Eye (tissue), 1 donor: ENCODE measurements at regions not wholly inside any gene's neighbourhood (a gene's known extent, or its start where the extent isn't known, plus 50 kb on each side); places are given as distances from the start of the nearest gene placed in this dataset.

Source experiments
- DNase-seq: peaks from one replicate; pipeline ENCODE4 v3.0.0-alpha.2; 2015

DNA sequence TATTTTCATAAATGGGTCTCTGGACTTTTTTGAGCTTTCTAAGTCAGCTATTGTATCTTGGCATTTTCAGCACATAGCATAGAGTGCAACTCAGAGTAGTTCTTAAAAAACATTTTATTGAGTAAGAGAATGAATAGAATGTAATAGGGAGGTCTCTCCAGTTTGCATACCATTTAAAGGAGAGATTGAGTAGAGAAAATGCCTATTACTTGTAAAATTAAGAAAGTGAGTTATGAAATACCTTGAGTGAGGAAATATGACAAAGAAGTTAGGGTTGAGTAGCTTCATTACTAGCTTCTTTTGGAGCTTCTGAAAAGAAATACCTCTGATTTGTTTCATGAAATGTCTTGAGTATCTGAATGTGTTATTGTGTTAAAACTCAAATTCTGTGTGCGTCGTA is 140.0 kb downstream of the AASDHPPT start:
- no peak for DNase-seq

DNA sequence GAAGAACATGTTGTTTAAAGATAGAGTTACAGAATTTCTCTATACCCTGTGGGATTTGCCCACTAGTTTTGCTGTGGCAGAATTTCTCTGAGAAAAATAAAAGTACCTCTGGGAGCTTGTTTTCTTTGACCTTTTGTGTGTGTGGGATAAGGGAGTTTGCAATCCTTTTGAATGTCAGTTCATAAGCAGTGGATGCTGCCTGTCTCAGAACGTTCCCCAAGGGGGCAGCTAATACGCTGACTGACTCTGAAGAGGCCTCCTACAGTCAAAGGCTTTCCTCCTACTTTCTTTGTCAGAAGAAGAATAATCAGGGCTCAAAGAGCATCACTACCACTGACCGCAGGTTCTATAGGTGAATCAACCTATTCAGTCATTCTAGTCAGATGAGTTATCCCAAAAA is 140.6 kb downstream of the AASDHPPT start:
- DNase-seq, result peak; percentile 29

DNA sequence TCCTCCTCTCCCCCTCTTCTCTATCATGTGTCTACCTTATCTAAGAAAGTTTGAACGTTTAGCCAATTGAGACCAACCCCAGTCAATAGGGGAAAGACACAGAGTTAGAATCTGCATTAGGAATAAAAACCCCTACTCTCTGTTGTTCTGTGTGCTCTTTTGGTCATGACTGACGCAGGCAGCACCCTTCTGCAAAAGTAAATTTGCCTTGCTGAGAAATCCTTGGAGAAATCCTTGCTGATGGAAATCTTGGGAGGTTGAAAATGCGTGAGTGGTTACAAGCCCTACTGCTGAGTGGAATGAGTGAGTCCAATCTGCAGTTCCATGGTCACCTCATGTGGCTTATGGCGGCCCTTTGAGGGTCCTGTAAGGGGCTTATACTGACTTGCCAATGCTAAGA is 145.2 kb downstream of the AASDHPPT start:
- DNase-seq, result no peak

DNA sequence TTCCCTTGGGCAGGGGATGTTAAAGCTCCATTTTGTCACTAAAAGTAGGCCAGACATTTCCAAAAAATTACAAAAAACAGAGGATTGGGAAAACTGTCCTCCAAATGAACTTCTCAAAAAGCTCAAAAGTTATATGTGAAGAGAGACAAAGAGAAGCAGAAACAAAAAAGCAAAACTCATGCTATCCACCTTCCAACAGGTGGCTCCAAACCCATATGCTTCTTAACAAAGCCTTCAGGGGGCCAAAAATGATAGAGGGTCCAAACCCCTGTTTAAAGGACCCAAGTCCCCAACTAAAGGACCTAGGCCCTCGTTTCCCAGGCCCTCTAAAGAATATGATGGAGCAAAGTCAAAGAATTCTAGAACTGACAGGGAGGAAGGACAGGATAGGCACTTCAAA is 146.7 kb downstream of the AASDHPPT start:
- no peak for DNase-seq

DNA sequence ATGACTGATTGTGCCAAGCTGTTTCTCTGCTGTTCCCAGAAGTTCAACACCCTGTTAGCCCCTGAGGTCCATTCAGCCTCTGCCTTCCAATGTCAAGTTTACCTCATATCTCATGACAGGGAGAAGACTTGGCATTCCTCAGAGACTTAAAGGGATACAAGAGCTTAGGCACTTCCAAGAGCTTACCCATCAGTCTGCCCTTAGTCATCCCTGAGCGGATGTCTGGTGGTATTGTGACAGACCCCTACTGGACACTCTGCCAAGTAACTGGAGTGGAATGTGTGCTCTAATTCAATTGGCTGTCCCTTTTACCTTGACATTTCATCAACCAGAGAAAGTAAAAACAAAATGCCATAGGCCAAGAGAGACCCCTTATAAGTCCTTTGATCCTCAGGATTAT is 151.5 kb downstream of the AASDHPPT start:
- no peak for DNase-seq

DNA sequence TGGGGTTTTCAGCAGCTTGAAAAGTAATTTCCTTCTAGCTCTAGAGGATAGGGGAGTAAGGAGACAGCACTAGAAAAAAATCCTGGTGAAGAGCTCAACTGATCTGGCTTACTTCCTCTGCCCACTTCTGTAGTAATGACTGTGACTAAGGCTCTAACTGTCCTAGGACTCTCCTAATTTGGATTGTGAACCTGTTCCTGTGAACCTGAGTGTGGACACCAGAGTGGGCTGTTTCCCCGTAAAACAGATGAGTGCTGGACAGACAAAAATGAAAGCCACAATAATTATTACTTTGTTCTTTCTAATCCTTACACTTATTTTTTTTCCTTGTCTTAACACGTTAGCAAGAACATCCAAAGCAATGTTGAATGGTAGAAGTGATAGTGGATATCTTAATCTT is 154.1 kb downstream of the AASDHPPT start:
- no peak for DNase-seq

DNA sequence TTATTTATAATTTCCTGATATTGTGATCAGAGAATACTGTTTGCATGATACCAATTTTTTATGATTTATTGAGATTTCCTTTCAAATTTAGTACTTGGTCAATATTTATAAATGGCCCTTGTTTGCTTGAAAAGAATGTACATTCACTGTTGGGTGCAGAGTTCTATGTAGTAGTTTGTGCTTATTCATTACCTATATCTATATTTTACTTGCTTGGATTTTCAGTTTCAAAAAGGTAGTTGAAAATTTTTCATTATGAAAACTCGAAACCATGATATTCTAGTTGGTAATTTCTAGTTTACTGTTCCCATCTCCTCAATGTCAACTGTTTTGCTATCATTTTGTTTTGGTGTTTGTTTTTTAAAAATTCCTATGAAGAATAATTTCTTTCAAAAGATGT is 155.7 kb downstream of the AASDHPPT start:
- no peak for DNase-seq

DNA sequence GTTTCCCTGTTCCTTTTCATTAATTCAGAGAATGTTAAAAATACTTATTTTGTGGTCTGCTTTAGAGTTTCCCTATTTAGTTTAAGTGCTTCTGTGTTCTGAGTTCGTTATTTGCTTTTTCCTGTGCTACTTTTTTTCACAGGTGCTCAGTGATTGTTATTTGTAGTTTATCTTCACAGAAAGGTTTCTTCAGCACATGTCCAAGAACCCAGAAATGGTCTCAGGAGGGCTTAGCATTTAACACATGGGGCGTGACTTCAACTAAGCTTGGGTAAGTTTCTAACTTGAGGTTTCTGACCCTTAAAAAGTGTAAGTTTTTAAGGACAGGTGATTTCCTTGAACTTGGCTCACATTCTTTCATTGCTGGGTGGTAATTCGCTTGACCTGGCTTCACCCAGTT is 157.3 kb downstream of the AASDHPPT start:
- no peak for DNase-seq

DNA sequence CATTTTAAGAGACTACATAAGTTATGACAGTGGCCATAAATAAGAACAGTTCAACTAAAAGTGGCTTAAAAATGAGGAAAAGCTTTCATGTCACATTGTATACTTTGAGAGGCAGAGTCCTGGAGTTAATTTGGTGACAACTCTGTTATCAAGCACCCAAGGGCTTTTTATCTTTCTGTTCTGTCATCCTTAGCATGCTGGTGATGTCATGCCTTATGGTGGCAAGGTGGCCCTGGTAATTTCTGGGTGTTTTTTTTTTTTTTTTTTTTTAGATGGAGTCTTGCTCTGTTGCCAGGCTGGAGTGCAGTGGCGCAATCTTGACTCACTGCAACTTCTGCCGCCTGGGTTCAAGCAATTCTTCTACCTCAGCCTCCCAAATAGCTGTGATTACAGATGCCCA is 158.8 kb downstream of the AASDHPPT start:
- no peak for DNase-seq

DNA sequence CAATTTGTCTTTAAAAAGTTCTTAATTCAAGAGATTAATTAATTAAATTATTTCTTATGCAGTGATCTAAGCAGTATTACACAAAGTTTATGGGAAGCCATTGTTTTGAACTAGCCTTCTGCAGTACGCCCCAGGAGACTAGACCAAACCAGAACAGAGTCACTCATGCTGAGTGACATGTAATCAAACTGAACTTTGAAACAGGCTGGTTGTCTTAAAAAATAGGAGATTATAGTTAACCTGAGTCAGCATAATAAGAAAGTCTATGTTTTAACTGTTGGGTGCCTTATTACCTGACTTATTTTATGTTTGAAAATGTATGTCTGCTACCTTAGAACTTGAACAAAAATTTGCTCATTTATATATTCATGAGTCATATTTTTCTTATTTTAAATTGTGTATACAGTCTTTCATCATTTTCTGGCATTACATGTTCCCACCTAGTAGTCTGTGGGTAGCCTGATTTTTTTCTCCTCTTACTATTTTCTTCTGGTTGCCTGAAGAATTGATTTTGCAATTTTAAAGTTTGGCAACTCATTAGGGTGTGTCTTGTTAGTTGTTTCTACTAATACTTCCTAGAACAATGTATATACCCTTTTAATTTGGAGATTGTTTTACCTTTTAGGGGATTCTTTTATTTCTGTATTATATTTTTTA is 161.4 kb downstream of the AASDHPPT start:
- DNase-seq, result no peak

DNA sequence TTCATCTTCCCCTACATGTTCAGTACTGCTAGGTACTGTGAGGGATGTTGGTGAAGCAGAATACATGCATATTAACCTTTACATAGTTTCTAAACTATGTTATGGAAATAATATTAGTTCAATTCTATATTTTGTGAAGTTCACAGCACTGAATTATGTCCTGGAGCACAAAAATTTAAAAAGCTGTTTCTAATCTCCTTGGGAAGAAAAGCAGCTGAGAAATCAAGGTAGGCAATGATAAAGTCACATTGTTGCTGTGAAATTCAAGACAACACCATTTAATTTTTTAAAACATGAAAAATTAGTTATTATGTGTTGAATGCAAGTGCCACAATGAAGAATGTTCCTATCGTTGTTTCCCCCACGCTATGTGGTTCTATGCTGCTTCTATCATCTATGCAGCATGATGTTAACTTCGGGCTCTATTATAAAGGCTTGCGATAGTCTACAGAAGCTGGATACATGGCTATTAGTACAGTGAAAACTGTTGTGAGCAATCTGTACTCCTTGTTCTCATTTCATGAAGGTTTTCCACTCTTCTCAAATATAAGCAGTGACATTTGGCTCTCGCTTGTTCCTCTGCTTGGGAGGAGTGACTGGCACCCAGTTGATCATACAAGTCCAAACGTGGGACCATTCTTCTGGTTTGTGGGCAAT is 164.3 kb downstream of the AASDHPPT start:
- no peak for DNase-seq

DNA sequence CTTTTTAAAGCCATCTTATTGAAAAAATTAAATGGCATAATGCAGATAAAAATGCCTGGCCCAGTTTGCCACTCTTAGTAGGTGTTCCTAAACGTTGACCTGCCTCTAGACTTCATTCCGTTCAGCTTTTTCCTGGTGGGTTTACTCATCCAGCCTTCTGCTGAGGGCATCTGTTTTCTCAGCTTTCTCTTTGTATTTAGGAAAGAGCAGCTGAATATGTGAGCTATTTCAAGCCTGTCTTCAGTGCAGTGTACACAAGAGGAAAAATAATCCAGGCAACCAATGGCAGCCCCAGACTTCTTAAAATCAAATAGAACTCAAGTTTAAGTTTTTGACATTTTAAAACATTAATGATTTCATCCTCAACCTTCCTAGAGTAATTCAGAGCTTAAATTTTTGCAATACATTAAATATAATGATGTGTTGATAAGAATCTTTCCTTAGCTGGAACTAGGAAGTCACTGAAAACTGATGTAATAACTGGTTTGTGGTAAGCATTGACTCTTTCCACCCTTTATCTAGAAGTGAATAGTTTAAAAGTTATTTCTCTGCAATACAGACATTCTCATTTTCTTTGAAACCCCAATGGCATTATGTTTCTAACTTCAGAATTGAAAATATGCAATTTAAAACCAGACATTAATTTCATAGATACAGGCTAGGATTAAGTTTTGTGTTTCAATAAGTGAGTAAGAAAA is 165.4 kb downstream of the AASDHPPT start:
- DNase-seq, result no peak

DNA sequence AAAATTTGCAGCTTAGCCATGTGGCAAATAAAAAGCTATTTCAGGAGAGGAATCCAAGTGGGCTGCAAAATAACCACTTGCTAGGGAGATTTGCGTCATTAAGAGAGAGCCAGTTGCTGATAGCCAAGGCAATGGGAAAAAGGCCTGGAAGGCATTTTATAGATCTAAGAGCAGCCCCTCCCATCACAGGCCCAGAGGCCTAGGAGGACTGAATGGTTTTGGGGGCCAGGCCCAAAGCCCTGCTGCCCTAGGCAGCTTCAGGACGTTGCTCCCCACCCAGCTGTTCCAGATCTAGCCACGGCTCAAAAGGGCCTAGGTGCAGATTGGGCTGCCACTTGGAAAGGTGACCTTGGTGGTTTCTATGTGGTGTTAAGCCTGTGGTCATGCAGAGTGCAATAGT is 169.0 kb downstream of the AASDHPPT start:
- DNase-seq, result no peak

DNA sequence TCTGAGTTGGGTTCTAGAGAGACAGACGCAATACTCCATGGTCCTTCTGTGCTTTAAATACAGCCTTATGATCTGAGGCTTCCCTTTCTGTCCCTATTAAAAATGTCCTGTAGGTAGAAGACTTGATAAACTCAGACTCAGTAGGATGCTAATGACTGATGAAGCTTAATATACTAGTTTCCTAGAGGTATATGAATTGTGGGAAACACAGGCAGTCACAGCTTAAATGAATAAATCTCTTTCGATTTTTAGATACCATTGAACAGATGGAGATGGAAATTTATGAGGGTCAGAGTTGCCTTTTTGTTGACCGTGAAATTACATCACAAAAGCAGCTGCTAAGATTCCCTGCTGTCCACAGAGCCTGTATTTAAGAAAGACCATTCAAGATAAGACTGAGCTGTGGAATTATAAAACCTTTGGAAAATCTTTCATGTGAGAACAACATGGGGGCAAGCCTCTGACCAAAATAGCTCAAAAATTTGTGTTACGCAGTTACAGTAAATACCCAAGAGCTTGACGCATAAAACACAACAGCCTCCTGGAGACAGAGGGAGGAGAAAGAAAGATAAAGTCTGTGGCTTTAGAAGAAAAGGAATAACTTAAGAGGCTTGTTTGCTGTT is 172.3 kb downstream of the AASDHPPT start:
- DNase-seq, result peak; percentile 4

DNA sequence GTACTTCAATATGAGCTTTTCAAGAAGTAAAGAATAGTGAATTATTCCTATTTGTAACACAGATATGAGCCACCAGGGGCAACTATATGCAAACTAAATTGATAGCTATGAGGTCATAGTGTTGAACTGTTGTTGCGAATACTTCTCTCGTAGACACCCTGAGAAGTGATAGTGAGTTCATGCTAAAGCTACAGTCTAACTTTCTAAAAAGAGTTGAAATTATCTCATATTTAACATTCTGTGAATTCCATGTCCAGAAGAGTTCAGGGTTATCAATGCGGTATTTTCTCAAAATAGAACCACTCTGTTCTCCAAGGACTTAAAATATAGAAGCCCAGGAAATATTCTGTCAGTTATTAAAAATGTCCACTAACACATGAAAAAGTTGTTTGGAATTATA is 185.4 kb downstream of the AASDHPPT start:
- no peak for DNase-seq

DNA sequence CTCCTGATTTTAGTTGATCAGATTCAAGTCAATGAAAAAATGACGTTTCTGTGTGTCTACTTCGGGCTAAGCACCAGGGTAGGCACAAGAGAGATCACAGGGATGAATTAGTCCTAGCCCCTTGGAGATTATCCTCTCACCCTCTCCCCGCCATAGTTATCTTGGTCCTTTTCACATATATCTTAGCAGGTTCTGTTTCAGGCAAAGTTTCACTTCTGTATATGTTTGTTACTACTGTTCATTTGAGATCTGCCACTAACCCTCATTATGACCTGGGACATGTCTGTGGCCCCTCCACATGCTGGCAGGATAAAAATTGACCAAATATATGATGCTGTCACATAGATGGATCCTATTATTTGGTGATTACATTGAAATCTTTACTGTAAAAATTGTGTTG is 186.1 kb downstream of the AASDHPPT start:
- no peak for DNase-seq

DNA sequence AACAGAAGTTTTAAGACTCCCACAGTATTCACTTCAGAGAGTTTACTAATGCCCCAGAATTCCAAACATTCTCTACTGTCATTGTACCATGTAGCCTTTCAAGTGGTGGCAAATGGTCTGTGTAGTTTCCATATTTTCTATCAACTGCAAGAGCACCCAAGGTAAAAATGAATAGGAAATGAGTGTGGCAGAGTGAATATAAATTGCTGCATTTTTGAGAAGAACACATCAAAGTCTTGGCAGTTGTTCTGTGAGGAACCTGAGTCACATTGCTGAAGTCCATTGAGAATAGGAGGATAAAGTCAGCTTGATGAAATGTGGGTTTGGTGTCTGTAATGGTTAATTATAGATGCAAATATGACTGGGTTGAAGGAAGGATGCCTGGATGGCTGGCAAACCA is 193.6 kb downstream of the AASDHPPT start:
- no peak for DNase-seq

DNA sequence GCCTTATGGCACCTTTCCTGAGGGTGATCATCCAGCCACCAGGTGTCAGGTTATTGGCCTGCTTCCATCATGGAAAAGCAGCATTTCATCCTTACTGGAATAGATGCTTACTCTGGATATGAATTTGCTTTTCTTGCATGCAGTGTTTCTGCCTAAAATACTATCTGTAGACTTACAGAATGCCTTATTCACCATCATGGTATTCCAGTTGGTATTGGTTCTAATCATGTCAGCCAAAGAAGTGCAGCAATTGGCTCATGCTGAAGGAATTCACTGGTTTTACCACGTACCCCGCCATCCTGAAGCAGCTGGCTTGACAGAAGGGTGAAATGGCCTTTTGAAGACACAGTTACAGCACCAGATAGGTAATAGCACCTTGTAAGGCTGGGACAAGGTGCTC is 194.2 kb downstream of the AASDHPPT start:
- DNase-seq, result no peak

DNA sequence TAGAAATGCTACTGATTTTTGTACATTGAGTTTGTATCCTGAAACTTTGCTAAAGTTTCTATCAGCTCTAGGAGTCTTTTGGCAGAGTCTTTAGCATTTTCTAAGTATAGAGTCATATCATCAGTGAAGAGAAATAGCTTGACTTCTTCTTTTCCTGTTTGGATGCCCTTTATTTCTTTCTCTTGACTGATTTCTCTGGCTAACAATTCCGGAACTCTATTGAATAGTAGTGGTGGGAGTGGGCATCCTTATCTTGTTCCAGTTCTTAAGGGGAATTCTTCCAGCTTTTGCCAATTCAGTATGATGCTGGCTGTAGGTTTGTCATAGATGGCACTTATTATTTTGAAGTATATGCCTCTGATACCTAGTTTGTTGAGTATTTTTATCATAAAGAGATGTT is 197.7 kb downstream of the AASDHPPT start:
- DNase-seq, result no peak

DNA sequence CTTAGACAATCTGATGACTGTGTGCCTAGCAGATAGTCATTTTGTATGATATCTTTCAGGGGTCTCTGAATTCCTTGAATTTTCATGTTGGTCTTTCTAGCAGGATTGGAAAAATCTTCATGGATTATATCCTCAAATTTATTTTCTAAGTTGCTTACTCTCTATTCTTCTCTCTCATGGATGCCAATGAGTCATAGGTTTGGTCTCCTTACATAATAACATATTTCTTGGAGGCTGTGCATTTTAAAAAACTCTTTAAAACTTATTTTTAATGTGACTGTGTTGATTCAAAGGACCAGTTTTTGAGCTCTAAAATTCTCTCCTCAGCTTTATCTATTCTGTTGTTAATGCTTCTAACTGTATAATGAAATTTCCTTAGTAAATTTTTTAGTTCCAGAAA is 198.7 kb downstream of the AASDHPPT start:
- no peak for DNase-seq

DNA sequence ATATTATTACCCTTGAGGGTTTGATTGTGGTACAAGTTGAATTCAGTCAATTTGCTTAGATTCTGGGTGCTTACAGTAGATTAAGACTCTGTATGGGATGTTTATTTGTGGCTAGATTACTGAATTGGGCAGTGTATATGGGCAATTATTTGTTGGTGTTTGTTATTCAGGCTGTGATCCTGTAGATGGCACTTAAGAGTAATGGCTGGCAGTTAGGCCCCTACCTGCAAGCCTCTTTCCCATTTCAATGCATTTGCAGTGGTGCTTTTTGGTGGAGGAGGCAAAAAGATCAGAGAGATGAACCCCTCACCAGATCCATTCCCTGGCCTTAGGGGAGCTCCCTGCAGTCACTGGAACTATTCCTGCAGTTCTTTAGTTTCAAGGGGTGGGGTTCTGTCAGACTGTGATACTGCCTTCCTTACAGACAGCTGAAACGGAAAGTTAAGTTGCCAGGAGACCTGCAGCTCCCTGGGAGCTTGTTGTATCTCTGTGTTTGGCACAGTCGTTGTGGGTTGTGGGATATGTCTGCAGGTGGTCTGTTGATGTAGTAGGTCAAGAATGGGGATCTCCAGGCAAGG is 199.5 kb downstream of the AASDHPPT start:
- DNase-seq, result no peak

DNA sequence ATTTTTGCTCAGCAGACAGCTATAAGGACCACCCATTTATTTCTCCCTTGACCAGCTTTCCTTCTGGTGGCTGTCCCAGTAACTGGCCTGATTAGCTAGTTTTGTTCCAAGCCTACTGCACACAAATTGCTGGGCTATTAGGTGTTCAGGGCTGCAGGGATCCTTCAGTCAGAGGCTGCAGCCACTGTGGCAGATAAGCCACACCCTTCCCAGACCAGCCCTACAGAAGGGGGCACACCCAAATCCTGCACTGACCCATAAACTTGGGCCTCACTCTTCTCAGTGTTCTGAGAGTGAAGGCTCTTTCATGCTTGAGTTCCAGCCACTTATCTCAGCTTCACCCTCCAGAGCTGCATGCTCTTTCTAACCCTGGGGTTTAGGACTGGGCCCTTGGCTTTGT is 200.0 kb downstream of the AASDHPPT start:
- no peak for DNase-seq

DNA sequence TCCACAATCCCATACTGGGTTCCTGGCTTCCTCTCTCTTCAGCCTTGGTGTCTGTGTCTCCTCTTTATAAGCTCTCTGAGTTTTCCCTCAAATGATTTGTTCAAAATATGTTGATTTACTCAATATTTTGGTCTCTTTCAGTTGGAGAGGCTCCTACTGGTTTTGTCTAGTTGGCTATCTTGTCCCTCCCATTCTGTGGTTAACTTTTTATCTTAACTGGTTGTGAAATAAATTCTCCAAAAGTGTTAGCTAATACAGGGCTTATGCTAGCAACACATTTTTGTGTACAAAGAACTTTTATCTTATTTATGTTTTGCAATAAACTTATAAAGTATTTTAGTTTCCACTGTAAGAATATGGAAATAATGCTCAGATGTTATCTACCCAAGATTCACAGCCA is 200.9 kb downstream of the AASDHPPT start:
- DNase-seq, result no peak

DNA sequence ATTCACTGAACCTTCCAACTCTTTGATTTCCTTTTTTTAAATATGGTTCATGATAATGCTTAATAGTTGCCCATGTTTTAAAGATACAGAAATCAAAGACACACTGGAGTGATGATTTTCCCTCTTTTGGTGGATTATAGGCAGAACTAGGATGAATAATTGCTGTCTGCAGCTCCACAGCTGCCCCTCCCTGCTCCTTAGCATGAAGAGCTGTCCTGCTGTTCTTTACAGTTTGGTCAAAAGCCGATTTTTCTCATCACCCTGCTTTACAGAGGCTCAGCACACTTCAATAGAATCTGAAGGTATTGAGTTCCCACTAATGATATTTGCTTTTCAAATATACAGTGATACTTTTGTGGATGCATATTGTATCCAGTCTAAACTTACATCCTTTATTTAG is 202.6 kb downstream of the AASDHPPT start:
- peak; percentile 3 for DNase-seq
